Fibroblast of peridontal ligament (primary cell): ENCODE measurements at regions not wholly inside any gene's neighbourhood (a gene's known extent, or its start where the extent isn't known, plus 50 kb on each side); places are given as distances from the start of the nearest gene placed in this dataset.
A peak's percentile ranks its signal among the peaks of the same experiment; 100 is the strongest.

Experiments
- DNase-seq: peaks from one replicate; pipeline ENCODE4 v3.0.0-alpha.2; 2010; ENCODE audit errors: extremely low read depth

GRCh38 chr9:115730845-115731244 lies 422.7 kb upstream of the PAPPA start:
- DNase-seq = peak; percentile 40

GRCh38 chr9:115733318-115734110 lies 420.1 kb upstream of the PAPPA start:
- peak; percentile 76 for DNase-seq

GRCh38 chr9:115739096-115739875 lies 414.3 kb upstream of the PAPPA start:
- DNase-seq = peak; percentile 67

GRCh38 chr9:115740986-115741385 lies 412.6 kb upstream of the PAPPA start:
- no peak for DNase-seq

GRCh38 chr9:115743709-115744605 lies 409.6 kb upstream of the PAPPA start:
- no peak for DNase-seq

- DNase-seq = peak; percentile 68
Measured at GRCh38 chr9:115746496-115746895, 407.1 kb upstream of the PAPPA start.

GRCh38 chr9:115747731-115748130 lies 405.9 kb upstream of the PAPPA start:
- DNase-seq = no peak

GRCh38 chr9:115756736-115757135 lies 396.9 kb upstream of the PAPPA start:
- no peak for DNase-seq

GRCh38 chr9:115757461-115757860 lies 396.1 kb upstream of the PAPPA start:
- peak; percentile 39 for DNase-seq

- peak; percentile 23 for DNase-seq
Measured at GRCh38 chr9:115758441-115758840, 395.1 kb upstream of the PAPPA start.

- DNase-seq = no peak
Measured at GRCh38 chr9:115759426-115759825, 394.2 kb upstream of the PAPPA start.

GRCh38 chr9:115764645-115765044 lies 388.9 kb upstream of the PAPPA start:
- peak; percentile 55 for DNase-seq

- no peak for DNase-seq
Measured at GRCh38 chr9:115765060-115765459, 388.5 kb upstream of the PAPPA start.

- peak; percentile 48 for DNase-seq
Measured at GRCh38 chr9:115766370-115766955, 387.1 kb upstream of the PAPPA start.

- no peak for DNase-seq
Measured at GRCh38 chr9:115770521-115770920, 383.1 kb upstream of the PAPPA start.

GRCh38 chr9:115775659-115776058 lies 377.9 kb upstream of the PAPPA start:
- DNase-seq = no peak

- DNase-seq = peak; percentile 49
Measured at GRCh38 chr9:115777610-115778009, 376.0 kb upstream of the PAPPA start.

- no peak for DNase-seq
Measured at GRCh38 chr9:115781070-115781736, 372.4 kb upstream of the PAPPA start.

GRCh38 chr9:115786321-115786720 lies 367.3 kb upstream of the PAPPA start:
- DNase-seq = peak; percentile 32

- DNase-seq = no peak
Measured at GRCh38 chr9:115790520-115790919, 363.1 kb upstream of the PAPPA start.

GRCh38 chr9:115794921-115795475 lies 358.6 kb upstream of the PAPPA start:
- peak; percentile 46 for DNase-seq
